H9 (cell line): ENCODE measurements at regions not wholly inside any gene's neighbourhood (a gene's known extent, or its start where the extent isn't known, plus 50 kb on each side); places are given as distances from the start of the nearest gene placed in this dataset.

Source experiments
- DNase-seq: peaks from one replicate; pipeline ENCODE4 v3.0.0-alpha.2; 2017
- H2AFZ ChIP-seq: one replicate; pipeline ENCODE4 v1.6.1; 2013; ENCODE audit warnings: mild to moderate bottlenecking, low read length, control low read depth, moderate library complexity
- H2AK5ac ChIP-seq: 2 replicates; pipeline ENCODE4 v1.6.1; 2013; ENCODE audit warnings: low read length, control low read depth, mixed read lengths; ENCODE audit not compliant: insufficient read length
- H2BK120ac ChIP-seq: one replicate; pipeline ENCODE4 v1.6.1; 2013; ENCODE audit warnings: low read depth, mild to moderate bottlenecking, low read length, control low read depth, inconsistent platforms; ENCODE audit not compliant: poor library complexity, severe bottlenecking
- H2BK12ac ChIP-seq: 2 replicates; pipeline ENCODE4 v1.6.1; 2013; ENCODE audit warnings: low read length, control low read depth, mixed read lengths, low read depth; ENCODE audit not compliant: insufficient read length
- H2BK15ac ChIP-seq: 2 replicates; pipeline ENCODE4 v1.6.1; 2013; ENCODE audit warnings: low read depth, low read length, control low read depth
- H2BK20ac ChIP-seq: one replicate; pipeline ENCODE4 v1.6.1; 2013; ENCODE audit warnings: low read depth, mild to moderate bottlenecking, low read length, control low read depth, inconsistent platforms; ENCODE audit not compliant: poor library complexity, severe bottlenecking
- H2BK5ac ChIP-seq: 2 replicates; pipeline ENCODE4 v1.6.1; 2013; ENCODE audit warnings: low read length, control low read depth, mixed read lengths; ENCODE audit not compliant: insufficient read length
- H3K14ac ChIP-seq: 2 replicates; pipeline ENCODE4 v1.6.1; 2013; ENCODE audit warnings: low read length, control low read depth; ENCODE audit not compliant: insufficient read depth
- H3K18ac ChIP-seq: 2 replicates; pipeline ENCODE4 v1.6.1; 2013; ENCODE audit warnings: low read depth, mild to moderate bottlenecking, mixed read lengths, low read length, control low read depth; ENCODE audit not compliant: insufficient read length
- H3K23ac ChIP-seq: 2 replicates; pipeline ENCODE4 v1.6.1; 2013; ENCODE audit warnings: low read length, control low read depth, mixed read lengths, low read depth; ENCODE audit not compliant: insufficient read length
- H3K23me2 ChIP-seq: 2 replicates; pipeline ENCODE4 v1.6.1; 2013; ENCODE audit warnings: low read depth, mild to moderate bottlenecking, mixed read lengths, low read length, control low read depth; ENCODE audit not compliant: insufficient read length, poor library complexity, severe bottlenecking
- H3K27ac ChIP-seq: 2 replicates; pipeline ENCODE4 v1.5.1; 2013; ENCODE audit warnings: low read length, control low read depth, mixed read lengths, low read depth; ENCODE audit not compliant: insufficient read length
- H3K27me3 ChIP-seq: 2 replicates; pipeline ENCODE4 v1.6.1; 2013; ENCODE audit warnings: low read length, control low read depth, inconsistent platforms; ENCODE audit not compliant: insufficient read depth
- H3K4ac ChIP-seq: 2 replicates; pipeline ENCODE4 v1.6.1; 2013; ENCODE audit warnings: low read depth, mild to moderate bottlenecking, control low read depth, inconsistent platforms, low read length, moderate library complexity
- H3K4me1 ChIP-seq: 2 replicates; pipeline ENCODE4 v1.6.1; 2013; ENCODE audit warnings: low read length, control low read depth, inconsistent platforms; ENCODE audit not compliant: insufficient read depth
- H3K4me2 ChIP-seq: 2 replicates; pipeline ENCODE4 v1.6.1; 2013; ENCODE audit warnings: low read length, control low read depth, mixed read lengths; ENCODE audit not compliant: insufficient read length, insufficient read depth
- H3K56ac ChIP-seq: 2 replicates; pipeline ENCODE4 v1.6.1; 2013; ENCODE audit warnings: low read depth, mild to moderate bottlenecking, mixed read lengths, low read length, control low read depth; ENCODE audit not compliant: insufficient read length
- H3K79me1 ChIP-seq: 2 replicates; pipeline ENCODE4 v1.6.1; 2013; ENCODE audit warnings: low read depth, mild to moderate bottlenecking, moderate library complexity, low read length, control low read depth, inconsistent platforms; ENCODE audit not compliant: insufficient read depth, poor library complexity, severe bottlenecking
- H3K79me2 ChIP-seq: 2 replicates; pipeline ENCODE4 v1.6.1; 2013; ENCODE audit warnings: low read length, control low read depth, inconsistent platforms; ENCODE audit not compliant: insufficient read depth
- H3K9ac ChIP-seq: 2 replicates; pipeline ENCODE4 v1.6.1; 2013; ENCODE audit warnings: low read length, control low read depth, mixed read lengths; ENCODE audit not compliant: insufficient read length; ENCODE audit errors: extremely low read depth
- H3K9me3 ChIP-seq: one replicate; pipeline ENCODE4 v1.6.1; 2013; ENCODE audit warnings: low read depth, low read length, inconsistent platforms; ENCODE audit not compliant: control insufficient read depth
- H3T11ph ChIP-seq: one replicate; pipeline ENCODE4 v1.6.1; 2013; ENCODE audit warnings: mild to moderate bottlenecking, low read length, control low read depth, inconsistent platforms
- H4K20me1 ChIP-seq: one replicate; pipeline ENCODE4 v1.6.1; 2013; ENCODE audit not compliant: control insufficient read depth, insufficient read length, insufficient read depth
- H4K5ac ChIP-seq: 2 replicates; pipeline ENCODE4 v1.6.1; 2013; ENCODE audit warnings: low read depth, mild to moderate bottlenecking, mixed read lengths, low read length, control low read depth; ENCODE audit not compliant: insufficient read length
- H4K8ac ChIP-seq: replicated peaks from 2 replicates; pipeline ENCODE4 v1.6.1; 2013; ENCODE audit warnings: low read length, control low read depth, mixed read lengths, low read depth; ENCODE audit not compliant: insufficient read length
- H4K91ac ChIP-seq: 2 replicates; pipeline ENCODE4 v1.6.1; 2013; ENCODE audit warnings: low read depth, mild to moderate bottlenecking, moderate library complexity, mixed read lengths, low read length, control low read depth; ENCODE audit not compliant: insufficient read length
- H3K27ac Mint-ChIP-seq, 3 experiments: 2 replicates in 2 of 3; 3 replicates in 1 of 3; pipeline ENCODE4 v1.8.0; 2020 to 2021; ENCODE audit warnings: mixed read lengths in 3 of 3, mild to moderate bottlenecking in 1 of 3, moderate library complexity in 1 of 3
- H3K27me3 Mint-ChIP-seq: 2 replicates; pipeline ENCODE4 v1.8.0; 2021; ENCODE audit warnings: low read depth, mild to moderate bottlenecking, moderate library complexity, mixed read lengths
- H3K36me3 Mint-ChIP-seq, 3 experiments: 2 replicates in 2 of 3; 3 replicates in 1 of 3; pipeline ENCODE4 v1.8.0; 2020 to 2021; ENCODE audit warnings: low read depth in 3 of 3, mixed read lengths in 3 of 3; ENCODE audit not compliant: insufficient read depth in 1 of 3
- H3K4me1 Mint-ChIP-seq, 2 experiments: 2 replicates each; pipeline ENCODE4 v1.8.0; 2020; ENCODE audit warnings: mixed read lengths in 2 of 2
- H3K4me3 Mint-ChIP-seq, 2 experiments: 2 replicates in 1 of 2; 3 replicates in 1 of 2; pipeline ENCODE4 v1.8.0; 2020 to 2021; ENCODE audit warnings: mild to moderate bottlenecking in 2 of 2, mixed read lengths in 2 of 2, moderate library complexity in 1 of 2
- H3K9me3 Mint-ChIP-seq, 2 experiments: 2 replicates in 1 of 2; 3 replicates in 1 of 2; pipeline ENCODE4 v1.8.0; 2020; ENCODE audit warnings: mild to moderate bottlenecking in 2 of 2, mixed read lengths in 2 of 2, moderate library complexity in 1 of 2
- CTCF ChIP-seq: fragments of 200-600 bp; sonication (generic); conservative IDR thresholded peaks from 3 replicates; pipeline ENCODE4 v1.8.0; 2021; ENCODE audit warnings: antibody characterized with exemption, mild to moderate bottlenecking
- WGBS: extraction: QIAGEN DNeasy Blood & Tissue Kit; methylation state at CpG from one replicate; pipeline ENCODE4 v1.1.7; 2013; ENCODE audit warnings: missing lambda C conversion rate, low lambda C conversion rate, mixed read lengths; ENCODE audit not compliant: insufficient read length; ENCODE audit errors: extremely low coverage; 5-methylcytosine and 5-hydroxymethylcytosine counted together

DNA sequence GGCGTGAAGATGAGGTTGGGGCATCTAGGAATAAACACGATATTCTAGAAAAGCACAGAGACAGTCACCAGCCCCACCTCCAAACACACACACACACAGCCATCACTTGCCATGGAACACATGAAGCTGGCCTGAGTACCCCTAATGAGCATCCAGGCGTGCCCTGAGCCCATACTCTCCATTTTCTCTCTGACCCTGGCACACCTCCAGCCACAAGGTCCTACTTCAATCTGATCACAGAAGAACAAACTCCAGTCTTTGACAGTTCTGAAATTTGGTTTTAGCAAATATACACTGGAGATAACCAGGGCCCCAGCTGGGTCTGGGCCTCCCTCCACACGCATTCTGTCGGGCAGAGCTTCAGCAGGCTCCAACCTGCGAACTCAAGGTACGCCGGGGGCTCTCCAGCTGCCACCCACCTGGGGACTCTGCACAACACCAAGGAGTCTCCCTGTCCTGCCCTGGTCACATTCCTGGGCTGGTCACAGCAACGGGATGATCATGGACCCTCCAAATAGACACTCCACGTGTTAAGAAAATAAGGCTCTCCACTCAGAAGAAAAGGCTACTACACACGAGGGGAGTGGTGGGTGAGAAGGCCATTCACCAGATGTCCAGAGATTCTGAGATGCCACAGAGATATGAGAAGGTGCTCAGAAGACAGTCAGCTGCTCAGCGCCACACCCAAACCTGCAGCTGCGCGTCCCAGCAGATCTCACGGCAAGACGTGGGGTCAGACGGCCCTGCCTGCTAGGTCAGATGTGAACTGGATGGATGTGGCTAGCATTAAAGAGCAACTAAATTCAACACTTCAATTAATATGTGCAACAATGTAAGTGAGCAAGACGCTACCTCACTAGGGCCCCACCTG, 57.0 kb upstream of the PNMA1 start:
- Histone ChIP-seq H3K14ac (no peak overlapping the region; the same call in 1 of the 2 replicates), H3K18ac (no peak overlapping the region), H3K56ac (no peak overlapping the region), H3T11ph (no peak overlapping the region), H3K27ac (no peak overlapping the region), H3K4me2 (no peak overlapping the region), H3K23me2 (no peaks in the 10 kb centered on the region), H4K5ac (no peak overlapping the region), H2BK120ac (no peak overlapping the region), H2AK5ac (no peak overlapping the region), H3K79me1 (no peaks in the 10 kb centered on the region), H3K4ac (no peak overlapping the region), H2BK15ac (no peak overlapping the region), H3K79me2 (no peaks in the 10 kb centered on the region), H3K4me1 (no peaks in the 10 kb centered on the region; the same call in 1 of the 2 replicates), H2BK12ac (no peak overlapping the region), H4K20me1 (no peaks in the 10 kb centered on the region), H3K27me3 (no peaks in the 10 kb centered on the region), H4K91ac (no peak overlapping the region), H3K9ac (no peak overlapping the region), H2BK20ac (no peak overlapping the region), H3K23ac (no peak overlapping the region), H4K8ac (no peak overlapping the region), H3K9me3 (no peaks in the 10 kb centered on the region), H2AFZ (no peak overlapping the region), H2BK5ac (no peak overlapping the region)
- Mint-ChIP-seq H3K4me3 (peak overlapping the region; percentile 19 to 23; a peak in 1 of 5 replicates), H3K36me3 (no peaks in the 10 kb centered on the region; a peak in 1 of 7 replicates), H3K4me1 (peaks cover 25 to 35% of the 10 kb centered on the region in 2 experiments), H3K27me3 (peaks cover 77% of the 10 kb centered on the region), H3K9me3 (peaks cover 0 to 2% of the 10 kb centered on the region in 2 experiments; a peak in 1 of 5 replicates), H3K27ac (peak overlapping the region in 1 of 3 experiments; percentile 37; a peak in 2 of 7 replicates)
- TF ChIP-seq CTCF = 0 out of 3 replicates have a peak, but pooled peaks have one; percentile 14
- WGBS = no CpG with 5 or more reads among the region's 18 CpGs
- peak; percentile 15 for DNase-seq
